ENCODE measurements at regions not wholly inside any gene's neighbourhood (a gene's known extent, or its start where the extent isn't known, plus 50 kb on each side); places are given as distances from the start of the nearest gene placed in this dataset.

- TF ChIP-seq CHD7 (IDR thresholded peaks at IDR 0.05; ENCODE audit: insufficient replicate concordance, low read length) = no peak
- no peak for TF ChIP-seq CBX8 (IDR thresholded peaks at IDR 0.05; ENCODE audit: borderline replicate concordance, low read depth, low read length)
- TF ChIP-seq KDM1A (IDR thresholded peaks at IDR 0.05; ENCODE audit: borderline replicate concordance, low read length) = no peak
- TF ChIP-seq TCF12 (IDR thresholded peaks at IDR 0.05; ENCODE audit: low read depth, low read length) = no peak
These were observed 444.7 kb downstream of the PLK2 start (continued) for GRCh38 chr5:58015175-58015574.

All from H1 (cell line).